Activated CD4-positive, CD25-positive, alpha-beta regulatory T cell (primary cell): ENCODE measurements at regions not wholly inside any gene's neighbourhood (a gene's known extent, or its start where the extent isn't known, plus 50 kb on each side); places are given as distances from the start of the nearest gene placed in this dataset.
"Not testable (repeated sequence)": the region's sequence is repeated elsewhere in the genome, so short reads cannot be mapped to it uniquely, and the experiment has no call there.

Experiments used
- DNase-seq, 4 experiments: peaks; one replicate each; lab custom pipeline; 2025; lab: John Stamatoyannopoulos, UW

DNA sequence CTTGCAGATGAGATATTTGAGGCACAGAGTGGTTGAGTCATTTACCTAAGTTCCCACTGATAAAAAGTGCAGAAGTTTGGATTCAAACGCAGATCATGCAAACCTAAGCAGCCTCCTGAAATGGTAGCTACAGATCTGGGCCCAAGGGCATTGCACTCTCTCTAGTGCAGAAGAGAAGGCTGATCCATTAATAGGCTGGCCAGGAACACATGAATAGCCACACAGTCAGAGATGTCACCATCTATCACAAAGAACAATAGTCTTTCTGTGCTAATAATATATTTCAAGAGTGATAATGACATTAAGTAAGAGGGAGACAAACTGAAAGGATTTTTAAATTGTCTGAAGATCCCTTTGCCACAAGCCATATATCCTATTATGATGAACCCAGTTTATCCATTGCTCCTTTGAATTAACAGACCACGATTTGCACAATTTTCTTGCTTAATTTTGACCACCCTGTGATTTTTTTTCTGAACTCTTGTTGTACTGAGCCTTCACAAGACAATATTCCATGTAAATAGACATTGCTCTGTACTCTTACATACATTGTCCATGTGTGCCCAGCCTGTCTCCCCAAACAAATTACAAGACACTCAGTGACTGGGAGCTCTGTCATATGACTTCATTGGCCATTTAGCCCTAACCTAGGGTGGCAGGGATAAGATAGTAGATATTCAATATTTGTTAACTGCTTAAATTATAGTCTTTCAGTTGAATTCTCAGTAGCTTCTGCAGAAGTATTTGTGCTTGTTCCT lies 112.4 kb upstream of the RBPJ start:
- DNase-seq: no peak

DNA sequence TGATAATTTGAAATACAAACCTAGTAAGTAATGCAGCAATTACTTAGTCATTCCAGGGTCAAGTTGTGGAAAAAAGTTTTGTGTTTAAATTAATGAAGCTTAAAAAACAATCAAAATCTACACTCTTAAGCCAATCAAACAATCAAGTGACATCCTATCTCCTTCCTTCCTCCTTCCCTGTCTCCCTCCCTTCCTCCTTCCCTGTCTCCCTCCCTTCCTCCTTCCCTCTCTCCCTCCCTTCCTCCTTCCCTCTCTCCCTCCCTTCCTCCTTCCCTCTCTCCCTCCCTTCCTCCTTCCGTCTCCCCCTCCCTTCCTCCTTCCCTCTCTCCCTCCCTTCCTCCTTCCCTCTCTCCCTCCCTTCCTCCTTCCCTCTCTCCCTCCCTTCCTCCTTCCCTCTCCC lies 111.4 kb upstream of the RBPJ start:
- DNase-seq: not testable (repeated sequence)

DNA sequence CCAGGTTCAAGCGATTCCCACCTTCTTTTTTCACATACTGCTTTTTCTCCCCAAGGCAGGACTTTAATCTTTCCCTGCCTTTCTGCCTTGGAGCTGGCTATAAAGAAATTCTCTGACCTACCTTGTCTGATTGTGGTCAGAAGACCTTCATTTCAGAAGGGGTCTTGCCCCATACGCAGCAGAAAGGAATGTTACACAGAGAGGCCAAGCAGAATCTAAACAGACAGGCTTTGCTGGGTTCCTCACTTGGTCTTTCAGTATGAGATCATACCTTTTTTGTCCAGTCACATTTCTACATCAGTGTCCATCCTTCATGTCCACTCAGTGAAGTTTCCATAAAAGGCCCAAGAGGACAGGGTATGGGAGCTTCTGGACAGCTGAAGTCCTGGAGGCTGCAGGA lies 108.3 kb upstream of the RBPJ start:
- DNase-seq: no peak

DNA sequence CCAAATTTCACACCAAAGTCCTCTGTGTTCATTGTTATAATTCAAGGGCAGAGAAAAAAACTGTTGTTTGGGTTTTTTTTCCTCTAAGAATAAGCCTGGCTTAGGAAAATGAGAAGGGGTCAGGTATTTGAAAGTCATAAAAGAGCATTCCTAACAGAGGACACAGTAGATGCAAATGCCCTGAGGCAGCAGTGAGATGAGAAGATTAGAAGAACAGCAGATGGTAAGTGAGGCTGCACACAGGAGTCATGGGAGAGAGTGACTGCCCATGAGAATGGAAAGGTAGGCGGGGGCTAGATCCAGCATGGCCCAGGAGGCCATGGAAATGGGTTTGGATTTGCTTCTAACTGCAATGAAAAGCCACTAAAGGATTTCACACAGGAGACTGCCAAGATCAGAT lies 107.5 kb upstream of the RBPJ start:
- no peak for DNase-seq

DNA sequence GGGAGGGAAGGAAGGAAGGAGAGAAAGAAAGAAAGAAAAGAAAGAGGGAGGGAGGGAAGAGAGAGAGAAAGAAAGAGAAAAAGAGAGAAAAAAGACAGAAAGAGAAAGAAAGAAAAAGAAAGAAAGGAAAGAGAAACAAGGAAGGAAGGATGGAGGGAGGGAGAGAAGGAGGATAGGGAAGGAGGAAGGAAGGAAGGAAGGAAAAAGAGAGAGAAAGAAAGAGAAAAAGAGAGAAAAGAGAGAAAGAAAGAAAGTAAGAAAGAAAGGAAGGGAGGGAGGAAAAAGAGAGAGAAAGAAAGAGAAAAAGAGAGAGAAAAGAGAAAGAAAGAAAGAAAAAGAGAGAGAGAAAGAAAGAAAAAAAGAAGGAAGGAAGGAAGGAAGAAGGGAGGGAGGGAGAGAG lies 105.8 kb upstream of the RBPJ start:
- DNase-seq: no peak

DNA sequence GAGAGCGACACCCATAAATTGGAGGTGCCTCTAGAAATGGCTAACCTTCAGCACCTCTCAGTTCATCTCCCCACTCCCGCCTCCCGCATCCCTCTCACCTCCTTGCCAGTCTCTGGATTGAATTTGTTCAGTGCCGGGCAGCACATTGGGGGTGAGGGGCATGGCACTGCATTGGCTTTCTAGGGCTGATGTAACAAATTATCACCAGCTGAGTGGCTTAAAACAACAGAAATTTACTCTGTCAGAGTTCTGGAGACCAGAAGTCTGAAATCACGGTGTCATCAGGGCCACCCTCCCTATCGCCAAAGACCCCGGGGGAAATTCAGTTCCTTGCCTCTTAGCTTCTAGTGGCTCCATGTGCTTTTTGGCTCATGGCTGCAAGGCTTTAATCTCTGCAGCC lies 105.1 kb upstream of the RBPJ start:
- no peak for DNase-seq

DNA sequence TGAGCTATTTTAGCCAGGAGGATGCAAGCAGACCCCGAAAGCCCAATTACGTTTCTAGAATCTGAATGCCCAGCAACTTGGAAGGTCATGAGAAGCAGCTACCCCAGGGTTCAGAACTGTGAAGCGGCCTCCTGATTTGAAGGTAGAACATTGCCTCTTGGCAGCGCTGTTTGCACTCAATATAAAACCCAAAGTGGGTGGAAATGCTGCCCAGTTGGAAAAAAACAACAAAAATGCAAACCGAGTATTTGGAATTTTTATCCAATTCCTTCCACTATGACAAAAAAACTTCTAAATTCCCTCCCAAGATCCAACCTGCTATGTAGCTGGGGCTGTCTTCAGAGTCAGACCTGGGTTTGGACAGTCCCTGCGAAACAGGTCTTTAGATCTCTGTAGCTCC lies 103.3 kb upstream of the RBPJ start:
- no peak for DNase-seq

DNA sequence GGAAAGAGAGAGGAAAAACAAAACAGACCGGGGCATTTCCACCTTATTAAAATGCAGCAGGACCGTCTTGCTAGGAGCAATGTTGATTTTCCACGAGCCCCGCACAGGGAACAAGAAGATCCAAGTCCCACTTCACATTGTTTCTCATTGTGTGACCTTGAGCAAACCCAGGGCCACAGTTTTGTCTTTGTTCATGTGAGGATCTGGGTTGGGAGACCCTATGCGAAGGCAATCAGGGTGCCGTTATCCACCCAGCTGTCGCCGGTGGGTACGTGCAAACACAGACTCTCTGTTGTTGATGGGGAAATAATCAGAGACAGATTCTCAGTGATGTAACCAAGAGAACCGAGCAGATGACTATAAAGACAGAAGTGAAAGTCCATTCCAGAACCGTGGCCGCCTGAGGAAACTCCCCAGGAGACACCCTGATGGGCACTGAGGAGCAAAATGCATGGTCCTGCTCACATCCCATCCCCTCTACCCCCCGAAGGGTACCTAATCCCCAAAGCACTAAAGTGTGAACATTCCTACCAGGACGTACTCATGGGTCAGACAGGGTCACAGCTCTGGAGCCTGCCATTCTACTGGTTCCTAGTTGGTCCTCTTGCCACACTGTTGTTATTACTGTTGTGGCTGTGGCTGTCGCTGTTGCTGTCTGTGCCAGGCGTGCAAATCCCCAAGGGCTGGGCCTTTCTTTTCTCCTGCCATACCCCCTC lies 102.7 kb upstream of the RBPJ start:
- no peak for DNase-seq

DNA sequence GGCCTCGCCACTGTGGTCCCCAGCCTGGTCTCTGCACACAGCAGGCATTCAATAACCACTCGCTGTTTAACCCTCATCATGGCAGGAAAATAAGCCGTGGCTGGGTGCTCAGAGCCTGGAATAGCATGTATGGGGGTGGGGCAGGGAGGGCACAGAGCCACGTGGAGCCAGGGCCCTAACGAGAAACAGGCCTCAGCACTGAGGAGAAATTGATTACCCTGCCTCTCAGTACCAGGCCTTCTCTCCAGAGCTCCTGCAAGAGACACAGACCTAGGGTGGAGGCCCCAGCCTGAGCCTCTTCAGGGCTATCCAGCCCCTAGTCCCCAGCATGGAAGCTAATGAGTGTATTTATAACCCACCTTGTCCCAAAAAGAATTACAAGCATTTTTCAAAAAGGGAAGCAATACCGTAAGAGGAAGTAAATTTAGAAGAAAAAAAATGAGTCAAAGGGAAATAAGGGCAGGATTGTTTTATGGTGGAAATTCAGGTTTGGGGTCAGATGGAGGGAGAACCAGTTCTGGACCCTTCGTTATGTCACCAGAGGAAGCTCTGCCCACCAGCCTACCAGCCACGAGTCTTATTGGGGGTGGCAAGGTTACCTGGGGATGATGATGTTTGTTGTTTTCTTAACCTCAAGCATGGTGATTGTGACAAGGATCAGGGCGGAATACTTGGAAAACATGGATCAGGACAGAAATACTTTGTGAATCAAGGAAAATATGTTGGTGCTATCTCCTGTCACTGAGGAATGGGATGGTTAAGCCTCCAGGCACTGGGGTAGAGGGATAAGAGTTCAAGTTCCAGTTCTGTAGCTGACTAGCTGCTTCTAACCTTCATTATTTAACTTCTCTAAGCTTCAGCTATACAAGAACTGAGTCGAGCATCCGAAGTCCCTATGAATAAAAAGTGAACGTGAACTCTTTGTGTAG lies 101.9 kb upstream of the RBPJ start:
- DNase-seq: no peak

DNA sequence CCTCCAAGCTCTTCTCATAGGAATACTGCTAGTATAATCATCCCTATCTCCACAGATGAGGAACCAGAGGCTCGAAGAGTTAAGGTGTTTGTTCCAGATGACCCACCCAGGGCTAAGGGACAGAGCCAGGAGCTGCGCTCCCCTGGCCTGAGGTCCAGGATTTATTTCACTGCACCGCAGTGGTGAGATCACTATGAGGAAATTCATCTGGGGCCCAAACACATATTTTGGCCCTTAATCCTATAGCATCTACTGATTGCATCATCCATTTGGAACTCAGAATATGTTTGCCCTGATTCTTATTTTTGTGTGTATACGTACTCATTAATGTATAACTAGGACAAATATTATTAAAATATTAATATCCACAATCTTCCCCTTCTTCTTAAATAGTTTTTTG lies 100.1 kb upstream of the RBPJ start:
- DNase-seq: no peak

DNA sequence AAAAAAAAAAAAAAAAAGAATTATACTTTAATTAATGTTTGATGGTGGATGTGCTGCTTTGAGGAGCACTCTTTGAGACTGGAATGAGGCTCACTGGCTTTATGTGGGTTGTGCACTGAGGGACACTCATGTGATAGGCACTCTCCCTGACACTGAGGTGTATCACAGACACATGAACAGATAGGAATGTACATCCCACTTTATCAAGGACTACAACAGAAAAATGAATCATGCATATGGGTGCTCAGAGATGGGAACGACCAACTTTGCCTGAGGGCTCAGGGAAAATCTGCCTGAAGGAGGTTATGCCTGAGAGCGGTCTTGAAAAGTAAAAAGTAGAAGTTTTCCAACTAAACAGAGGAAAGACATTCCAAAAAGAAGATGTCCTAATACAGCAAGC lies 97.7 kb upstream of the RBPJ start:
- DNase-seq: no peak

DNA sequence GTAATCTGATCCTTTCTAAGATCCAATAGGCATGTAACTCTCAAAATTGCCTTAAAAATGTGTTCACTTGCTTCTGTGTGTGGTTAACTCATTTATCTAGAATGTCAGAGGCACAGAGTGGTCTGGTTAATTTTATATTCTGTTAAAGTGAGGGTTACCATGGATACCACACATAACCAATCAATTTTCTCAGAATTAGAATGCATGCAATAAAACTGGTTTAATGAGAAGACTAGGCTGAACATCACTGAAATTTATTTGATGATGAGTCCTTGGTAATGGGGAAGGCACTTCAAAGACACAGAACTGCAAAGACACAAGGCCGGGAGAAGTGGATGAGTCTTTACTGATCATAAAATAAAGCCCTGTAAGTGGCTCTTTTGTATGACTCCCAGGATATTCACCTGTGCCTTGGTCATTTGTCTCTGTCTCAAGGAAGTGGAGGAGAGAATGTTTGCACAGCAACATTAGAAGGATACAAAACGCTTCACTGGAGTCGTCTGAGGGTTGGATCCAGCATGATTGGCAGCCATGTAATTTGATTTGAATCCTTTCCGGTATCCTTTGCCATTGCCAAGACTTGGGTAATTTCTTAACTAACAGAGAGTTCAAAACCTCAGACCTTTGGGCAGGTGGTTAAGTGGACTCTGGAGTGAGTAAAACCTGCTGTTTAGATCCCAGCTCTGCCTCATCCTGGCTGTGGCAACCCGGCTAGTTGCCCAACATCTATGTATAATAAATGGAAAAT lies 94.0 kb upstream of the RBPJ start:
- DNase-seq: no peak

DNA sequence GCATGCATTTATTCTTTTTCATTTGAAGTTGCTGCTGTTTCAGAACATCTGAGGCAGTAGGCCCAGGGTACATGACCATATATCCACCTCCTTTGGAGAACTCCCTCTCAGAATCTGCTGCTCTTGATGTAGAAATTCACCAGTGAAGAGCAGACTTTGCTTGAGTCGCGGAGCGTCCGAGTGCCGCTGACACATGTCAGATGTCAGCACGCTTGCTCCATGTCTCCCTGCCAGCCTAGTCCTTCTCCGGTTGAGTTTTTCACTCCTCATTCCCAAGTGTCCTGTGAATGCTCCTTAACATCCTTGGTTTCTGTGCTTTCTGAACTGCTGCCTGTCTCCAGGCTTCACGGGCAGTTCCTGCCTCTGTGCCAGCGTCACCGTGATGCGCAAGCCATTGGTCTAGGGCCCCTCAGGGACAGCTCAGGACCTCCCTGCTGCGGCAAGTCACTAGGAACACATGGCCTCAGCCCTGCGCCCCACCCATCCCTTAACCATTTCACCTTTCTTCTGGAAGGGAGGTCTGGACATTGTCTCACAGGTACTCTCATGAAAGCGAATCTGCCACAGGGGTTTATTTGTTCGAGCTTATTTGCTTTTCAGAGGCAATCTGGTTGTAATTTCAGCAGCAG lies 93.1 kb upstream of the RBPJ start:
- DNase-seq: no peak

DNA sequence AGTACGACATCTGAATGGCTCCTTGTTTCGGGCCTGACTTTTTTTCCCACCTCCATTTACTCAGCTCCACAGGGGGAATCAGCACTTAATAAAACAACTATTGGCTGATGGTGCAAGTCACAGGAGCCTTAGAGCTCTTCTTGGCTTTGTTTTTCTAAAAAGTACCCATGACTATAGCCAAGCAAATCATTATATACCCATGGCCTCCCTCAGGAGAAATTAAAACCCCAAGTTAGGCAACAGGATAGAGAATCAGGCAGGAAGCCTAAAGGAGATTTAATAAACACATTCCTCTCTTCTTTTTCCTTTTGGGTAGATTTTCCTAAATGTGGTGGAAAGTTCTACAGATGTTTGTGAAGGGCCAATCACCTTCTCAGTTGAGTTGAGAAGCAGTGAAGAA lies 91.9 kb upstream of the RBPJ start:
- no peak for DNase-seq

DNA sequence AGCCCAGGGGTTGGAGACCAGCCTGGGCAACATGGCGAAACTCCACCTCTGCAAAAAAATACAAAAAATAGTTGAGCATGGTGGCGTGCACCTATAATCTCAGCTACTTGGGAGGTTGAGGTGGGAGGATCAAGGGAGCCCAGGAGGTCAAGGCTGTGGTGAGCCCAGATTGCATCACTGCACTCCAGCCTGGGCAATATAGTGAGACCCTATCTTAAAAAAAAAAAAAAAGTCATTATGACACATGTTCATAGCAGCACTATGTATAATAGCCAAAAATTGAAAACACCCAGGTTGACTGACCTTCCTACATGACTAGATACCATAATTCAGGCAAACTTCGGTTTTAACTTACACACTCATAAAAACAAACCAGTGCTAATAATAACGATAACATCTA lies 90.8 kb upstream of the RBPJ start:
- DNase-seq: no peak

DNA sequence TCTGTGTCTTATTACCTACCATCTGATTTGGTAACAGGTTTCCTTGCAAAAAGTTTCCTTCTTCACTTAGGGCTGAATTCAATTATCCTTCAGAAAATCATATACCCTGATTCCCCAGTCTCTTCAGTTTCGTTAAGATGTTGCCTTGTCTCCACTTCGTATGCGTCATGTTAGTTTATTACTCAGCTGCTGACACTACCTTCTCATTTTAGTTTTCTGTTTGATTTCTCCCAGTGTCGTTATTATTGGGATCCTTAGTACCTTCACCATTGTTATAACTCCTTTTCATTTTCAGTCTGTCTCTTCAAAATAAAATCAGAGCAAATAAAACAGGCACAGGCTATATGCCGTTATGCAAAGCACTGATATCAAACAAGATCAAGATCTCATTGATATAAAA lies 87.5 kb upstream of the RBPJ start:
- DNase-seq: no peak

DNA sequence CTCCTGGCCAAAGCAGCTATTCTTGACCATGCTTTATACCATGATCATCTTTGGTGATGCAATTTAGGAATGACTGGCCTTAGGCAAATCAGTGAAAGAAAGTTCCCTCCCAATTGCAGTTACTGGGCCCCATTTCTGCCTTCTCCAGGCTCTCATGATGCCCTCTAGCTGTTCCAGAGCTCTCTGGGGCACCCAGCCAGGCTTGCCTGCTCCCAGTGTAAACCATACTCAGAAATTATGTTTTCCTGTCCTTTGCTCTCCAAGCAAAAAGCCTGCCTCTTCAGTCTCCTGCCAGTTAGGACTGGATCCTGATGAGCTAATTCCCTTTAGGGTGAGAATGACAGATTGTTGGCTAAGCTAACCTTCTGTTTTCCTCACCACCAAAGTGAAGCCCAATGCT lies 85.3 kb upstream of the RBPJ start:
- no peak for DNase-seq

DNA sequence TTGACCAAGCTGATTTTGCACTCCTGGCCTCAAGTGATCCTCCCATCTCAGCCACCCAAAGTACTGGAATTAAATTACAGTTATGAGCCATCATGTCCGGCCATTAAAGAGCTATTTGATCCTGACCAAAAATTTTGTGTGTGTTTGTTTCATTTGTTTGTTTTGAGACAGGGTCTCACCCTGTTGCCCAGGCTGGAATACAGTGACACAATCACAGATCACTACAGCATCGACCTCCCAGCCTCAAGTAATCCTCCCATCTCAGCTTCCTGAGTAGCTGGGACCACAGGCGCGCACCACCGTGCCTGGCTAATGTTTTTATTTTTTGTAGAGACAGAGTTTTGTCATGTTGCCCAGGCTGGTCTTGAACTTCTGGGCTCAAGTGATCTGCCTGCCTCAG lies 82.9 kb upstream of the RBPJ start:
- DNase-seq: no peak

DNA sequence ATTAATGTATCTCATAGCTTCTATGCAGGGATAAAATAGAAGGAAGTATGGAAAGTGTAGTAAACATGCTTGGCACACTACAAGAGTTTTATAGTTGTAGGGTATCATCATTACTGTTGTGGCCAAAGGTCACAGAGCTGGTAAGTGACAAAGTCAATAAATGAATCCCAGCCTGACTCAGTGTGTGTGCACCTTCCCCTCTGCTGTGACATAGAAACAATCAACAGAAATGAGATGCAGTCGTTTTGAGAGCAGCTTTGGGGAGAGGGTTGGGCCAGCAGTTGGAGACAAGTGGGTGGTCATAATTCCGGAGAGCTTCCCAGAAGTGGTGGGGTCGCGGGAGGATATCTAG lies 82.4 kb upstream of the RBPJ start:
- DNase-seq: no peak

DNA sequence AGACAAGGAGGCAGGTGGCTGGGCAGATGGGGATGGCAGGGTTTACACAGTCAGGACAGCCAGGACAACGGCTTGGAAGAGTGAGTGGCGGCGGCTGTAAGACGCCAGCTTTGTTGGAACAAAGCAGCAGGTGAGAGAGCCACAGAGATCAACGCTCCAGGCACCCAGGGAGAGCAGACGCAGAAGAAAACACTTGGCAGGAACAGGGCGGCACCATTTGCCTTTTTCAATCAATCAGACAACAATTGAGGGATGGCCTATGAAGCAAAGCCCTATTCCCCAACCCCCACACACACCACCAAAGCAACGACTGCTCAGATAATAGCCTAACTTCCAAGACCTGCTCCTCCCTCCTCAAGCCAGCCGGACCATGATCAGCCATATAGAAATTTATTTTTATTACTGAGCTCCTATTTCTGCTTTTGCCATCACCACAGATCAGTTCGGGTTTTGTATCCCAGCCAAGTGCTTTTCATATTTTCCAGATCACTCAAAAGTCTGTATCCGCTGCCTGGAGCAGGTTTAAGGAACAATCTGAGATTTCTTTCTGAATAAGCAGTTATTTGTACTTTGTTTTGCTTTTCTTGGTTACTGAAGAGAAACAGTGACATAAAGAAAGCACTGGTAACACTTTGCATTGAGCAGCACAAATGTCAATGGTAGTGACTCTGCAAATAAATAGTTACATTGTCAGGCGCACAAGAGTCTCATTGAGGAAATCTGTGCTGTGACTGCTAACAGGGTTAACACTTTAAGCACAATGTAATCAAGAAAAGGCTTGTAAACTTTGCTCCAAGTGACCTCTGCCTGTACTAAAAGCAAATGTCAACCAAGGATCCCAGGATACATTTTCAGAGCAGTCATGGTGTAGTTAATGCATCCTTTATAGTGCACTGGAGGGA lies 81.8 kb upstream of the RBPJ start:
- DNase-seq: no peak

DNA sequence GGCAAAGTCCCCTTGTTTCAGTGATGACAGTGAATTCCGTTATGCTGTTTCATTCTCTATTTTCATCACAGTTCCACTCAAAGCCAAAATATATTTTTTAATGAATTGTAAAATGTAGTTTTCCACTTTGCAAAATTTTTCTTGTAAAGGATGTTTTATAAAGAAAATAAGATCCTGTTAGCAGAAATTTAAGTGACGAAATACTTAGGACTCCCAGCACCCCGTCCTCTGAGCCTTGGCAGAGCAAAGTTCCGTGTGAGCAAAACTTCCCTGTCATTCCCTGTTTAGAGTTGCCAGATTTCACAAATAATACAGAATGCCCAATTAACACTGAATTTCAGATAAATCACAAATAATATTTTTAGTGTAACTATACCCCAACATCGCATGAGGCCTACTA lies 81.0 kb upstream of the RBPJ start:
- no peak for DNase-seq
